CD4-positive, alpha-beta T cell treated with Interleukin-17A for 1 hour (primary cell): ENCODE measurements at regions not wholly inside any gene's neighbourhood (a gene's known extent, or its start where the extent isn't known, plus 50 kb on each side); places are given as distances from the start of the nearest gene placed in this dataset.
"Not testable (repeated sequence)": the region's sequence is repeated elsewhere in the genome, so short reads cannot be mapped to it uniquely, and the experiment has no call there.

Source experiments
- DNase-seq: peaks from one replicate; pipeline ENCODE4 v3.0.0-alpha.2; 2020

GRCh38 chr9:102497709-102498108 lies 497.4 kb upstream of the CYLC2 start:
- DNase-seq: no peak

GRCh38 chr9:102486976-102487375 lies 508.2 kb upstream of the CYLC2 start:
- not testable (repeated sequence) for DNase-seq

GRCh38 chr9:102483651-102484050 lies 511.5 kb upstream of the CYLC2 start:
- DNase-seq: no peak

GRCh38 chr9:102482776-102483175 lies 512.4 kb upstream of the CYLC2 start:
- DNase-seq: no peak

GRCh38 chr9:102479191-102479590 lies 515.9 kb upstream of the CYLC2 start:
- no peak for DNase-seq

GRCh38 chr9:102474357-102474756 lies 520.8 kb upstream of the CYLC2 start:
- DNase-seq: no peak

GRCh38 chr9:102469430-102469829 lies 525.7 kb upstream of the CYLC2 start:
- not testable (repeated sequence) for DNase-seq

GRCh38 chr9:102461156-102461819 lies 533.8 kb upstream of the CYLC2 start:
- no peak for DNase-seq

- DNase-seq: no peak
Observed at GRCh38 chr9:102459828-102460227, 535.3 kb upstream of the CYLC2 start.

- no peak for DNase-seq
Observed at GRCh38 chr9:102456562-102456961, 538.6 kb upstream of the CYLC2 start.

- DNase-seq: no peak
Observed at GRCh38 chr9:102445906-102446305, 549.2 kb upstream of the CYLC2 start.

GRCh38 chr9:102445181-102445747 lies 549.9 kb upstream of the CYLC2 start:
- no peak for DNase-seq

GRCh38 chr9:102439583-102439982 lies 555.5 kb upstream of the CYLC2 start:
- DNase-seq: no peak

- DNase-seq: not testable (repeated sequence)
Observed at GRCh38 chr9:102436599-102436998, 558.5 kb upstream of the CYLC2 start.

GRCh38 chr9:102435427-102435826 lies 559.7 kb upstream of the CYLC2 start:
- no peak for DNase-seq

- no peak for DNase-seq
Observed at GRCh38 chr9:102434545-102434944, 560.6 kb upstream of the CYLC2 start.

GRCh38 chr9:102428305-102428704 lies 566.8 kb upstream of the CYLC2 start:
- DNase-seq: no peak

GRCh38 chr9:102416251-102416650 lies 578.9 kb upstream of the CYLC2 start:
- not testable (repeated sequence) for DNase-seq

GRCh38 chr9:102405218-102405867 lies 589.8 kb upstream of the CYLC2 start:
- no peak for DNase-seq

- DNase-seq: no peak
Observed at GRCh38 chr9:102403514-102403913, 591.6 kb upstream of the CYLC2 start.

GRCh38 chr9:102398205-102398604 lies 596.9 kb upstream of the CYLC2 start:
- no peak for DNase-seq

- DNase-seq: not testable (repeated sequence)
Observed at GRCh38 chr9:102385620-102386019, 609.5 kb upstream of the CYLC2 start.

- no peak for DNase-seq
Observed at GRCh38 chr9:102362470-102363132, 624.2 kb upstream of the GRIN3A start.

GRCh38 chr9:102360846-102361245 lies 622.4 kb upstream of the GRIN3A start:
- no peak for DNase-seq
